Kidney tubule cell (primary cell): ENCODE measurements at regions not wholly inside any gene's neighbourhood (a gene's known extent, or its start where the extent isn't known, plus 50 kb on each side); places are given as distances from the start of the nearest gene placed in this dataset.

ENCODE experiments used
- DNase-seq: peaks from one replicate; pipeline ENCODE4 v3.0.0-alpha.2; 2018; ENCODE audit warnings: low spot score

GRCh38 chr3:124409650-124410275, 320.5 kb upstream of the UMPS start:
- peak; percentile 83 for DNase-seq

GRCh38 chr3:124410471-124410870, 319.8 kb upstream of the UMPS start:
- peak; percentile 60 for DNase-seq

GRCh38 chr3:124411728-124412127, 318.5 kb upstream of the UMPS start:
- DNase-seq: no peak

GRCh38 chr3:124412644-124413043, 317.6 kb upstream of the UMPS start:
- DNase-seq: no peak

GRCh38 chr3:124413393-124413792, 316.9 kb upstream of the UMPS start:
- DNase-seq: no peak

- no peak for DNase-seq
Observed at GRCh38 chr3:124413989-124414598, 316.2 kb upstream of the UMPS start.

- no peak for DNase-seq
Observed at GRCh38 chr3:124415446-124415960, 314.7 kb upstream of the UMPS start.

GRCh38 chr3:124419303-124419702, 310.9 kb upstream of the UMPS start:
- no peak for DNase-seq

- DNase-seq: no peak
Observed at GRCh38 chr3:124420392-124420791, 309.9 kb upstream of the UMPS start.

- no peak for DNase-seq
Observed at GRCh38 chr3:124422805-124423204, 307.4 kb upstream of the UMPS start.

GRCh38 chr3:124424396-124424795, 305.9 kb upstream of the UMPS start:
- no peak for DNase-seq

- DNase-seq: no peak
Observed at GRCh38 chr3:124425972-124426371, 304.3 kb upstream of the UMPS start.

- no peak for DNase-seq
Observed at GRCh38 chr3:124428372-124429128, 301.7 kb upstream of the UMPS start.

- peak; percentile 38 for DNase-seq
Observed at GRCh38 chr3:124429129-124429815, 301.0 kb upstream of the UMPS start.

GRCh38 chr3:124431331-124431994, 298.8 kb upstream of the UMPS start:
- no peak for DNase-seq

GRCh38 chr3:124434176-124434575, 296.1 kb upstream of the UMPS start:
- DNase-seq: no peak

GRCh38 chr3:124435467-124435866, 294.8 kb upstream of the UMPS start:
- DNase-seq: no peak

GRCh38 chr3:124438813-124439212, 291.4 kb upstream of the UMPS start:
- no peak for DNase-seq

GRCh38 chr3:124439603-124440002, 290.6 kb upstream of the UMPS start:
- no peak for DNase-seq

GRCh38 chr3:124441766-124442165, 288.5 kb upstream of the UMPS start:
- DNase-seq: no peak

GRCh38 chr3:124442463-124442862, 287.8 kb upstream of the UMPS start:
- DNase-seq: no peak

GRCh38 chr3:124443446-124443845, 286.8 kb upstream of the UMPS start:
- DNase-seq: no peak
